GM12864 (cell line): ENCODE measurements at regions not wholly inside any gene's neighbourhood (a gene's known extent, or its start where the extent isn't known, plus 50 kb on each side); places are given as distances from the start of the nearest gene placed in this dataset.

Experiments
- DNase-seq: peaks from one replicate; pipeline ENCODE4 v3.0.0-alpha.2; 2011; ENCODE audit warnings: low read depth
- H3K4me3 ChIP-seq: 2 replicates; pipeline ENCODE4 v1.5.1; 2011; ENCODE audit warnings: mild to moderate bottlenecking, low read depth, low read length, control low read depth
- CTCF ChIP-seq: IDR thresholded peaks from 2 replicates; pipeline ENCODE4 v1.5.1; 2011; ENCODE audit warnings: low read depth, mild to moderate bottlenecking, moderate library complexity, low read length, control low read depth, inconsistent platforms; ENCODE audit errors: missing control alignments

GRCh38 chr10:60537697-60538096 lies 148.0 kb upstream of the ANK3 start:
- no peak for TF ChIP-seq CTCF
- no peak overlapping the region for H3K4me3 ChIP-seq
- DNase-seq, result no peak

- DNase-seq, result no peak
- no peak for TF ChIP-seq CTCF
Measured at GRCh38 chr10:60536529-60537114, 146.9 kb upstream of the ANK3 start.

GRCh38 chr10:60535427-60535826 lies 145.8 kb upstream of the ANK3 start:
- no peak for TF ChIP-seq CTCF
- DNase-seq, result no peak
- no peak overlapping the region for H3K4me3 ChIP-seq

More at GRCh38 chr10:60536529-60537114, 146.9 kb upstream of the ANK3 start:
- H3K4me3 ChIP-seq, result no peak overlapping the region

- no peak for DNase-seq
- H3K4me3 ChIP-seq, result no peak overlapping the region
- TF ChIP-seq CTCF, result no peak
Measured at GRCh38 chr10:60534761-60535389, 145.2 kb upstream of the ANK3 start.

- no peak overlapping the region for H3K4me3 ChIP-seq
- TF ChIP-seq CTCF, result no peak
- DNase-seq, result no peak
Measured at GRCh38 chr10:60532696-60533468, 143.2 kb upstream of the ANK3 start.

GRCh38 chr10:60531006-60531405 lies 141.3 kb upstream of the ANK3 start:
- no peak for TF ChIP-seq CTCF
- DNase-seq, result no peak
- H3K4me3 ChIP-seq, result no peak overlapping the region
